Activated T-cell treated with anti-CD3 and anti-CD28 coated beads, Interleukin-2, amount 50 U/mL, for 4 hours (primary cell): ENCODE measurements at regions not wholly inside any gene's neighbourhood (a gene's known extent, or its start where the extent isn't known, plus 50 kb on each side); places are given as distances from the start of the nearest gene placed in this dataset.

ENCODE experiments used
- ATAC-seq, 2 donors: fragments of 200-7000 bp; cut with Tn5 transposase; one replicate each; pipeline ENCODE4 v1.10.0; 2021
- DNase-seq: peaks from one replicate; pipeline ENCODE4 v3.0.0-alpha.2; 2020
- H3K27me3 Mint-ChIP-seq: one replicate; pipeline ENCODE4 v1.8.0; 2021; ENCODE audit warnings: low read depth, mixed read lengths
- H3K36me3 Mint-ChIP-seq: one replicate; pipeline ENCODE4 v1.8.0; 2022; ENCODE audit warnings: mixed read lengths; ENCODE audit not compliant: insufficient read depth
- H3K4me1 Mint-ChIP-seq: one replicate; pipeline ENCODE4 v1.8.0; 2021; ENCODE audit warnings: low read depth, mixed read lengths
- H3K4me3 Mint-ChIP-seq: one replicate; pipeline ENCODE4 v1.8.0; 2021; ENCODE audit warnings: mild to moderate bottlenecking, moderate library complexity, mixed read lengths
- H3K9me3 Mint-ChIP-seq: one replicate; pipeline ENCODE4 v1.8.0; 2021; ENCODE audit warnings: mixed read lengths

GRCh38 chr6:79864421-79864820 lies 82.9 kb downstream of the ELOVL4 start:
- no peaks in the 10 kb centered on the region for H3K36me3 Mint-ChIP-seq
- no peaks in the 10 kb centered on the region for H3K9me3 Mint-ChIP-seq
- H3K27me3 Mint-ChIP-seq = peaks cover 4% of the 10 kb centered on the region
- no peak overlapping the region for H3K4me3 Mint-ChIP-seq
- ATAC-seq (no peak), DNase-seq (no peak)
- peaks cover 3% of the 10 kb centered on the region for H3K4me1 Mint-ChIP-seq

GRCh38 chr6:79864001-79864400 lies 83.4 kb downstream of the ELOVL4 start:
- H3K4me1 Mint-ChIP-seq = peaks cover 3% of the 10 kb centered on the region
- H3K4me3 Mint-ChIP-seq = no peak overlapping the region
- H3K9me3 Mint-ChIP-seq = no peaks in the 10 kb centered on the region
- H3K36me3 Mint-ChIP-seq = no peaks in the 10 kb centered on the region
- no peak for DNase-seq
- ATAC-seq = no peak
- peaks cover 4% of the 10 kb centered on the region for H3K27me3 Mint-ChIP-seq

GRCh38 chr6:79863566-79863965 lies 83.8 kb downstream of the ELOVL4 start:
- Mint-ChIP-seq H3K27me3 (peaks cover 4% of the 10 kb centered on the region), H3K4me1 (peaks cover 3% of the 10 kb centered on the region), H3K9me3 (no peaks in the 10 kb centered on the region), H3K36me3 (no peaks in the 10 kb centered on the region), H3K4me3 (no peak overlapping the region)
- DNase-seq = no peak
- ATAC-seq = no peak

- Mint-ChIP-seq H3K4me3 (no peak overlapping the region), H3K36me3 (no peaks in the 10 kb centered on the region), H3K4me1 (no peaks in the 10 kb centered on the region), H3K9me3 (no peaks in the 10 kb centered on the region), H3K27me3 (peaks cover 4% of the 10 kb centered on the region)
- DNase-seq (no peak), ATAC-seq (no peak)
Observed at GRCh38 chr6:79862711-79863110, 84.6 kb downstream of the ELOVL4 start.

- no peaks in the 10 kb centered on the region for H3K4me1 Mint-ChIP-seq
- no peak for DNase-seq
- no peaks in the 10 kb centered on the region for H3K36me3 Mint-ChIP-seq
- H3K27me3 Mint-ChIP-seq = peaks cover 4% of the 10 kb centered on the region
- H3K4me3 Mint-ChIP-seq = no peak overlapping the region
- no peak for ATAC-seq
- no peaks in the 10 kb centered on the region for H3K9me3 Mint-ChIP-seq
Observed at GRCh38 chr6:79862126-79862525, 85.2 kb downstream of the ELOVL4 start.

GRCh38 chr6:79861023-79861422 lies 86.3 kb downstream of the ELOVL4 start:
- Mint-ChIP-seq H3K4me3 (no peak overlapping the region), H3K36me3 (no peaks in the 10 kb centered on the region), H3K27me3 (peaks cover 4% of the 10 kb centered on the region), H3K9me3 (no peaks in the 10 kb centered on the region), H3K4me1 (no peaks in the 10 kb centered on the region)
- DNase-seq (no peak), ATAC-seq (no peak)

GRCh38 chr6:79847426-79847825 lies 99.9 kb downstream of the ELOVL4 start:
- peaks cover 30% of the 10 kb centered on the region for H3K27me3 Mint-ChIP-seq
- H3K36me3 Mint-ChIP-seq = no peaks in the 10 kb centered on the region
- H3K9me3 Mint-ChIP-seq = no peaks in the 10 kb centered on the region
- ATAC-seq = no peak
- no peak for DNase-seq
- H3K4me3 Mint-ChIP-seq = no peak overlapping the region
- no peaks in the 10 kb centered on the region for H3K4me1 Mint-ChIP-seq

- Mint-ChIP-seq H3K4me1 (no peaks in the 10 kb centered on the region), H3K4me3 (no peak overlapping the region), H3K9me3 (no peaks in the 10 kb centered on the region), H3K27me3 (peaks cover 22% of the 10 kb centered on the region), H3K36me3 (no peaks in the 10 kb centered on the region)
- ATAC-seq (no peak), DNase-seq (no peak)
Observed at GRCh38 chr6:79842376-79843040, 104.8 kb downstream of the ELOVL4 start.

GRCh38 chr6:79841577-79842375 lies 105.6 kb downstream of the ELOVL4 start:
- ATAC-seq (no peak), DNase-seq (no peak)
- Mint-ChIP-seq H3K36me3 (no peaks in the 10 kb centered on the region), H3K4me3 (no peak overlapping the region), H3K9me3 (no peaks in the 10 kb centered on the region), H3K27me3 (peaks cover 17% of the 10 kb centered on the region), H3K4me1 (no peaks in the 10 kb centered on the region)

GRCh38 chr6:79838851-79839250 lies 108.5 kb downstream of the ELOVL4 start:
- Mint-ChIP-seq H3K9me3 (no peaks in the 10 kb centered on the region), H3K27me3 (peaks cover 21% of the 10 kb centered on the region), H3K4me1 (no peaks in the 10 kb centered on the region), H3K36me3 (no peaks in the 10 kb centered on the region), H3K4me3 (no peak overlapping the region)
- no peak for DNase-seq
- no peak for ATAC-seq

GRCh38 chr6:79833964-79834284 lies 113.4 kb downstream of the ELOVL4 start:
- no peaks in the 10 kb centered on the region for H3K36me3 Mint-ChIP-seq
- DNase-seq (no peak), ATAC-seq (no peak)
- no peak overlapping the region for H3K4me3 Mint-ChIP-seq
- H3K9me3 Mint-ChIP-seq = no peaks in the 10 kb centered on the region
- H3K4me1 Mint-ChIP-seq = no peaks in the 10 kb centered on the region
- H3K27me3 Mint-ChIP-seq = peaks cover 16% of the 10 kb centered on the region

GRCh38 chr6:79833264-79833963 lies 113.9 kb downstream of the ELOVL4 start:
- DNase-seq = no peak
- Mint-ChIP-seq H3K36me3 (no peaks in the 10 kb centered on the region), H3K9me3 (no peaks in the 10 kb centered on the region), H3K4me1 (no peaks in the 10 kb centered on the region), H3K27me3 (peaks cover 16% of the 10 kb centered on the region), H3K4me3 (no peak overlapping the region)
- ATAC-seq = no peak

- no peaks in the 10 kb centered on the region for H3K36me3 Mint-ChIP-seq
- ATAC-seq (no peak), DNase-seq (no peak)
- no peaks in the 10 kb centered on the region for H3K9me3 Mint-ChIP-seq
- no peak overlapping the region for H3K4me3 Mint-ChIP-seq
- peaks cover 16% of the 10 kb centered on the region for H3K27me3 Mint-ChIP-seq
- H3K4me1 Mint-ChIP-seq = no peaks in the 10 kb centered on the region
Observed at GRCh38 chr6:79832723-79833122, 114.6 kb downstream of the ELOVL4 start.

- no peaks in the 10 kb centered on the region for H3K4me1 Mint-ChIP-seq
- H3K4me3 Mint-ChIP-seq = no peak overlapping the region
- peaks cover 3% of the 10 kb centered on the region for H3K9me3 Mint-ChIP-seq
- no peak for DNase-seq
- H3K27me3 Mint-ChIP-seq = peaks cover 11% of the 10 kb centered on the region
- no peak for ATAC-seq
- H3K36me3 Mint-ChIP-seq = no peaks in the 10 kb centered on the region
Observed at GRCh38 chr6:79824202-79824601, 123.2 kb downstream of the ELOVL4 start.

- no peaks in the 10 kb centered on the region for H3K36me3 Mint-ChIP-seq
Observed at GRCh38 chr6:79821859-79822258, 125.5 kb downstream of the ELOVL4 start.

More at GRCh38 chr6:79821859-79822258, 125.5 kb downstream of the ELOVL4 start:
- Mint-ChIP-seq H3K27me3 (peaks cover 7% of the 10 kb centered on the region), H3K4me1 (no peaks in the 10 kb centered on the region), H3K4me3 (no peak overlapping the region), H3K9me3 (peaks cover 3% of the 10 kb centered on the region)
- ATAC-seq (no peak), DNase-seq (no peak)
